ENCODE measurements at regions not wholly inside any gene's neighbourhood (a gene's known extent, or its start where the extent isn't known, plus 50 kb on each side); places are given as distances from the start of the nearest gene placed in this dataset.

- TF ChIP-seq CTCF (optimal IDR thresholded peaks at IDR 0.05 in 1 of 3, IDR thresholded peaks at IDR 0.05 in 1 of 3, conservative IDR thresholded peaks at IDR 0.05 in 1 of 3; ENCODE audit: extremely low read depth in 1 of 3, insufficient read depth in 2 of 3, low read length in 3 of 3) (peak in 2 of 3 experiments; percentile 33 to 37), EZH2 (IDR thresholded peaks at IDR 0.05; ENCODE audit: low read length) (no peak)
Observed at GRCh38 chr14:45990252-45990651, 661.3 kb downstream of the RPL10L start.
